CD4-positive, alpha-beta T cell treated with Interleukin-17A for 4 hours (primary cell): ENCODE measurements at regions not wholly inside any gene's neighbourhood (a gene's known extent, or its start where the extent isn't known, plus 50 kb on each side); places are given as distances from the start of the nearest gene placed in this dataset.
"Not testable (repeated sequence)": the region's sequence is repeated elsewhere in the genome, so short reads cannot be mapped to it uniquely, and the experiment has no call there.

Source experiments
- DNase-seq: peaks from one replicate; pipeline ENCODE4 v3.0.0-alpha.2; 2020; ENCODE audit warnings: mixed read lengths

DNA sequence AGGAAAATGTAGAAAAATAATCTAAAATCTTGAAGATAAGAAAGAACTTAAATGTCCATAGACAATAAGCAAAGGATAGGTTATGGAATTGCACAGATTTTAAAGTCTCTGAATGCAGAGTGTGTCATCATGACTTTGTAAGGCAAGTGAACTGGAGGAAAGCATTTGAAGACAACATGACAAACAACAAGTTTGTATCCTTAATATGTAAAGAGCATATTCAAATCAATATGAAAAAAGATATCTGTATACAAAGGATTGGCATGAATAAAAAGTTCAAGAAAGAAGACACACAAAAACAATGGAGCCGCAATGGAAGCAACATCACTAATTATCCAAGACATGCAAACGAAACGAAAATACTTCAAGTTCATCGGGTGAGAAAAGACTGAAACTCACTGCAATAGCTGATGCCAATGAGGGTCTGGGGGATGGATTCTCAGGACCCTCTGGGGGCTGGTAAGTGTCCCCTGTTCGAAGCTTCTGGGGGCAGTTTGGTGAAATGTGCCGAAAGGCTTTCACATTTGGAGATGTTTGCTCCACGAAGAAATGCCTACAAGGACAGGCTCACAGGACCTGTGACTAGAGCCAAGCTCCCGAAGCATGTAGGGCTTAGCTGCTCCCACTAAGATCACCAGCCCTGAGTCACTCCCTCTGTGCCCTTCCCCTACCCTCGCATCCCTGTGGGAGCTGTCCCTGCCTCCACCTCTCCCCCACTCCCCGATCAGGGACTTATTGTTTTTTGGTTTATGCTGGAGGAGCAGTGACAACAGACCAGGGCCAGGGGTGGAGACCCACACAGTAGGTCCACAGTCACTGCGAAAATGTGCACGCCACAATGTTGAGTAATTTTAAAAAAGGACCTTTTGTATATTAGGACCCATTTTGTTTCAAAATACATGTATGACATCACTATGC is 345.7 kb upstream of the SFSWAP start:
- no peak for DNase-seq

DNA sequence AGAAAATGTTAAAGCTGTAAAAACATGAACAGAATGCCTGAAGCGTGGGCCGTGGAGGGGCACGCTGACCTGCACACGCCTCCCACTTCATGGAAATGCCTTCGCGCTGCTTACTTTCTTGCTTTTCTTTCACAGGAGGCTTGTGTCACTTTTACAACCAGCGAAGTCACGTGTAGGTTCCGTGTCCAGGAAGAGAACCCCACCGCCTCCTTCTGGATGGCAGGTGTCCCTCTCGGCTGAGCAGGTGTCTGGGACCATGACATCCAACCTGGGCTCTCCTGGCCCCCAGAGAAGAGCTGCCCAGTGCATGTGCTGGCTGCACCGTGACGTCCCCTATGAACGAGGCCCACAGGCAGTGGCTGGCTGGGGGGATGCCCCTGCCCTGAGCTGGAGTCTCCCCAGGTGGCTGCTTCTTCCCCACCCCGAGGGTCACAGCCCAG is 345.0 kb upstream of the SFSWAP start:
- no peak for DNase-seq

DNA sequence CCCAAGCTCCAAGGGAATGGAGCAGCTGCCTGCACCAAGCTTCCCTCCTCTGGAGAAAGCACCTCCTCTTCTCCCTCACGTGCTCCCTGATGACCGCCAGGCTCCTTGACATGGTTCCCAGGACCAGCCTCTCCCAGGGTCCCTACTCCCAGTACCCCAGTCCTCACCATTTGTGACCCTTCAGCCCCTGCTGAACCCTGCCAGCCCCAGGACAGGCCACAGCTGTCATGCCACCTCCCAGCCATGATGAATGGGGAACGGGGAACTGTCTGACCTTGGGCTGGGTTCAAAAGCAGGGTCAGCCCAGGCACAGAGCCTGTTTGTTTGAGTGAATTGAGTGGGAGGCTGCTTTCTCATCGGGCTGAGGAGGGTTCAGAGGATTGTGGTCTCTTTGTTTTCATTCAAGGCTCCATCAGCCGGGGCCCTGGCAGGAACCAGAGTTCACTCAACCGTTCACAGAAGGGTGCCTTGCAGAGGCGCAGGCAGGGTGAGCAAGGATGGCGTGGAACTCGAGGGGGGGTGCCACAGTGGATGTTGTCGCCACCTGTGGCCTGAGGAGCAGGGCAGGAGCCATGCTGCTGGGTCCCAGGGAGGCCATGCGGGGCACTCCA is 344.5 kb upstream of the SFSWAP start:
- DNase-seq: no peak

DNA sequence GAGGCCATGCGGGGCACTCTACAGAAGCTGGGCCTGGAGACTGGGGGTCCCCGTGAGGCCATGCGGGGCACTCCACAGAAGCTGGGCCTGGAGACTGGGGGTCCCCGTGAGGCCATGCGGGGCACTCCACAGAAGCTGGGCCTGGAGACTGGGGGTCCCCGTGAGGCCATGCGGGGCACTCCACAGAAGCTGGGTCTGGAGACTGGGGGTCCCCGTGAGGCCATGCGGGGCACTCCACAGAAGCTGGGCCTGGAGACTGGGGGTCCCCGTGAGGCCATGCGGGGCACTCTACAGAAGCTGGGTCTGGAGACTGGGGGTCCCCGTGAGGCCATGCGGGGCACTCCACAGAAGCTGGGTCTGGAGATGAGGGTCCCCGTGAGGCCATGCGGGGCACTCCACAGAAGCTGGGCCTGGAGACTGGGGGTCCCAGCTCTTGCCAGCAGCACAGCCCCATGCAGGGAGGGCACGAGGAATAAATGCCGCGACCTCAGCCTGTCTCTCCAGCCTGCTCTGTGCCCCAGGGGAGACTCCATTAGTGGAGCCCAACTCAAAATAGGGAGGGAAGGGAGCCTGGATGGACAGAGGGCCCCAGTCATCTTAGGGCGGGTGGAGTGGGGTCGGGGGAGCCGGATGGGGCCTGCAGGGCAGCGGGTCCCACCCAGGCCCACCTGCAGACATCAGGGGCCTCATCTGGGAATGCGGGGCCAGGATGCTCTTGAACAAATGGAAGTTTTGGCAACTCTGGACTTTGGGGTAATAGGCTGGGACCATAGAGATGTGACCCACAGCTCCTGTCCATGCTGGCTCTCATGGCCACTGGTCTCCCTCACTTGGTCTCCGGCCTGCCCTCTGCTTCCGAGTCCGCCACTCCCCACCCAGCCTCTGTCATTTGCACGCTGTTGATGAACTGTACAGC is 343.6 kb upstream of the SFSWAP start:
- DNase-seq: not testable (repeated sequence)

DNA sequence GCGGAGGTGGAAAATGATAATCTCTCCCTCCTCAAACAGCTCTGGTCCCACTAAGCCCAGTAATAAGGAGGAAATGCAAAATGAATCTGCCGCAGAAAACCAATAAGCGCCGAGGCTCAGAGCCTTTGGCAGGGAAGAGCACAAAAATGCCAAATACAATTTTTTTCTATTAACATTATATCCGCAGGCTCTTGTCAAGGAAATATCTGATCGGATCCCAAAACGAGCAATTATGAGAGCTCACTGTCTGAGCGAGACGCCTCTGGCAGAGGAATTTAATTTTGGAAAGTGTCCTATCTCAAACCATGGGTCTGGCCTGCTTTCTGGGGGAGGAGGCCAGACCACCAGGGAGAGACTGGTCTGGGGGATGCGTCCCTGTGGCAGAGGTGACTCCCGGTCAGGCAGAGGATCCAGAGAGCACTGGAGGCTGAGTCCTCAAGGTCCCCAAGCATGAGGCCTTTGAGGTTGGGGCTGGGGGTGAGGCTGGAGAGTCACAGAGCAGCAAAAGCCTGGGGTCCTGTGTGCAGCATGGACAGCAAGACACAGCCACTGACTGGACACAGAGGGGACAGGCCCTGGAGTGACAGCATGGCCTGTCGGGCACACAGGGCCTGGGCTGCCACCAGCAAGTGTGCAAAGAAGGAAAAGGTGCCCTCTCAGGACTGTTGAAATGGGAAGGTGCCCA is 342.8 kb upstream of the SFSWAP start:
- no peak for DNase-seq

DNA sequence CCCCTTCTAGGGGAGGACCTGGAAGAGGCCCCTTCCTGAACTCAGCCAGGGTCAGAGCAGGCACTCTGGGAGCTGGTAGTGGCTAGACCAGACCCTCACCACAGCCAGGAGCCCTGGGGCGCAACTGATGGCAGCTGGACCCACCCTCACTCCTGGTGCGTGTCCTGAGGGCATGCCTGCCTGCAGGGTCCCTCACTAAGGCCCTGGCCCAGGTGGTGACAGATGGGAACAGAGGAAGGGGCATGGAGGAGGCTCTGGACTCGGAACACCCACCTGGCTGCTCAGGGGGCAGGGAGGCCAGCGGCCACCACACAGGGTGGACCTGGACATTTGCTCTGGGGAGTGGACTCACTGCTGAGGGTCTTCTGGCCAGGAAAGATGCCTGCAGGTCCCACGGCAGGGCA is 342.2 kb upstream of the SFSWAP start:
- DNase-seq: no peak

DNA sequence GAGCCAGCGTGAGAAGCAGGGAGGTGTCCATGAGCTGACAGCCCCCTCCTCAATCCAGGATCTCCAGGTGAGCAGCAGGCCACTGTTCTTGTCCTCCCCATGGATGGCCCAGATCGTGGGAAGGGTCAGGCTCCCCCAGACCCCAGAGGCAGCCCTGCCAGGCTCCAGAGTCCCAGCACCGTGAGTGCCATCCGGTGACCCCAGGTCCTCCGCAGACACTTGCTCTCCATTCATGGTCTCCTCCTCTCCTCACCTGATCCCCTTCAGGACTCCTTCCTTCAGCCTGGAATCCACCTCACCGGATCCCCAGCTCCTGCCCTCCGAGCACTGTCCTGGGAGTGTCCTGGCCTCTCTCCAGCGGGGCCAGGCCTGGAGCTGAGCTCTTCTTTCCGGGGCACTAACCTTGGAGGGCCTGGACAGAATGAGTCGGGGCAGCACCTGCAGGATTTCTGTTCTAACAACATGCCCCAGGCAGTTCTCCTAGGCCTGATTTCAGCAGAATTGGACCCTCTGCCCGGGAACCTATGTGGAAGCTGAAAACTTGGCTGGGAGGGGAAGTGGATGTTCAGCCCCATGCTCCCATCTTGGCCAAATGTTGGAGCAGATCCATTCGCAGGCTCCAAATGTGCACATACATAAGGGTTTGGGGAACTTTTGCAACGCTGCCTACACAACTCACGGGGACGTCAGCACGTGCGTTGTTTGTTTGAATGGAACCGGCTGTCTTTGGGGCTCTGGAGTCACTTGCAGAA is 341.6 kb upstream of the SFSWAP start:
- no peak for DNase-seq

DNA sequence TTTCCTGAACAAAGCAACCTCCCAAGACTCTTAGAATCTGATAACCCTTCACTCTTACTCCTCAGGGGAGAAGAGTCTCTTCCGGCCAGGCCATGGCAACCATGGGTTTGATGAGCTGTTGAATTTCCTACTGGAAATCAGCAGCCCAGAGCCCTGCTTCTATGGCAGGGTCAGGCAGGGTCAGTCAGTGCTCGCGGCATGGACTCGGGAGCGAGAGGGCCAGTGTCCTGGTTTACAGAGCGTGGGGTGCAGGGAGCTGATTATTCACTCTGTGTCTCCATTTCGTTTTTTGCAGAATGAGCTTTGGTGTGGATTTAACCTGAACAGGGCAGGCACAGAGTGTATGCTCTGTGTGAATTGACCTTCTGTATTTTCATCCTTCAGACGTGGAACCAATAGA is 340.6 kb upstream of the SFSWAP start:
- no peak for DNase-seq

DNA sequence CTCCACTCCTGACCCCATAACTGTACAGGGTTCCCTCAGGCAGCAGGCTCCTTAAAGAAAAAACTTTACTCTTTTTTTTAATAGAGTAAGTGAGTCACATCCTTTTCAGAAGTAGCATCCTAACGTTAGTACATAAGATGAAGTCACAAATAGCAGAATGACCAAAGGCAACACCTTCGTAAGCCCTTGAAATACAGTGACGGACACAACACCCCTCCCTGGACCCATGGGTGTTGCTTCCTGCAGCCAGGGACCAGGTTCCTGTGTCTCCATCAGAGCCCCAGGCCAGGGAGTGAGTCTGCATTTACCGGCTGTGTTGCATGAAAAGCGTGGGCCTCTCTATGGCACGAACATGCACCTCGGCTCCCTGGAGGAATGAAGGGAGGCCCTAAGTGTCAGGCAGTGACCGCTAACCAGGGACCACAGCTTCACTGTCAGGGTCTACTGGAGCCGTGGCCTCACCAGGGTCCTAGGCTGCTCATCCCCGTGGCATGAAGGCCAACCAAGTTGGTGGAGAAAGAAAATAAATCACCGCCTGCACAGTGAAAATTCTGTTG is 340.0 kb upstream of the SFSWAP start:
- no peak for DNase-seq

DNA sequence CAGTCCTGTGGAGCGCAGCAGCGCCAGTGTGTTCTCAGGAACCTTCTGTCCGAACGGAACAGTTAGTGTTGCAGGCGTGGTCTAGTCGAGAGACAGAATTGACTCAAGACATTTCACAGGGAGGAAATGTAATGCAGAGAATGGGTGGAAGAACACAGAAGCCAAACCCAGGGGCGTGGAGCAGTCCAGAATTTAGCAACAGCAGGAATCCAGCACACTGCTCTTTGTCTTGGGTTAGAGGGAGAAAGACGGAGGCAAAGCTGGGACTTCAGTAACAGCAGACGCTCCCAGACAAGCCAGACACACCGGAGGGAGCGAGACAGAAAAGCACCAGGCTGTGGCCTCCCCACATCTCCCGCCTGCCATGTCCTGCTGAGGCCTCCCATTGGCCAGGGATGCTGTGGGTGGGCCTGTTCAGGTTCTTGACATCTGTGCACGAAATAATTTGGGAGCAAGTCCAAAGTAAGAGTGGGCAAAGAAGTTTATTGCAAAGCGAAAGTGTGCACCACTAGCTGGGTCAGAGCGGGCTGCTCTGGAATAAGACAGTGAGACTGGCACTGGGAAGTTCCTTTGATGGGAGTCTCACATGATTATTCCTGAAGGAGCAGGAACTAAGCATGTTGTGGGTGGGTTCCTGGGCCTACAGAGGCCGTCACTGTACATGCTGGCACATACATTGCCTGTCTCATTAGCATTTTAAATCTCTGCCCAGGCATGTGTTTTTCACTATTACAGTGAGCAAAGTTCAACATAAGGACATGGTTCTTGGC is 339.3 kb upstream of the SFSWAP start:
- no peak for DNase-seq

DNA sequence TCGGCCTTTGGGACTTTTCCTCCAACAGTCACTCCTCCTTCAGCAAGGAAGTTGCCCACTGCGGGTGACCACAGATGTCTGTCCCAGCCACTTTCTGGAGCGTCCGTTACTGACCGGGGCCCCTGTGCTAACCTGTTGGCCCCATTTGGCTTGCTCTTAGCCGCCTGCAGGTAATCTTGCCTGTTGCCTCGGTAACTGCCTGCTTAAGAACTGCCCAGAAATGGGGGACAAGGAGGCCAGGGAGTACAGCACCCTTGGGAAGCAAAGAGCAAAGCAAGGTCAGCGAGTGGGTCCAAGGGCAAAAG is 338.8 kb upstream of the SFSWAP start:
- DNase-seq: no peak

DNA sequence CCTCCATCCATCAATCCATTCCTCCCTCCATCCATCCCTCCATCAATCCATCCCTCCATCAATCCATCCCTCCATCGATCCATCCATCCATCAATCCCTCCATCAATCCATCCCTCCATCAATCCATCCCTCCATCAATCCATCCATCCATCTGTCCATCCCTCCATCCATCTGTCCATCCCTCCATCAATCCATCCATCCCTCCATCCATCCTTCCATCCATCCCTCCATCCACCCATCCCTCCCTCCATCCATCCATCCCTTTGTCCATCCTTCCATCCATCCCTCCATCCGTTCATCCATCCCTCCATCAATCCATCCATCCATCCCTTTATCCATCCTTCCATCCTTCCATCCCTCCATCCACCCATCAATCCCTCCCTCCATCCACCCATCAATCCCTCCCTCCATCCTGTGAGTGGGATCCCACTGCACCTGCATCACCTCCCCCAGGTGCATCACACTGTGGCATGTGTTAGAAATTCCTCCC is 338.1 kb upstream of the SFSWAP start:
- DNase-seq: no peak

DNA sequence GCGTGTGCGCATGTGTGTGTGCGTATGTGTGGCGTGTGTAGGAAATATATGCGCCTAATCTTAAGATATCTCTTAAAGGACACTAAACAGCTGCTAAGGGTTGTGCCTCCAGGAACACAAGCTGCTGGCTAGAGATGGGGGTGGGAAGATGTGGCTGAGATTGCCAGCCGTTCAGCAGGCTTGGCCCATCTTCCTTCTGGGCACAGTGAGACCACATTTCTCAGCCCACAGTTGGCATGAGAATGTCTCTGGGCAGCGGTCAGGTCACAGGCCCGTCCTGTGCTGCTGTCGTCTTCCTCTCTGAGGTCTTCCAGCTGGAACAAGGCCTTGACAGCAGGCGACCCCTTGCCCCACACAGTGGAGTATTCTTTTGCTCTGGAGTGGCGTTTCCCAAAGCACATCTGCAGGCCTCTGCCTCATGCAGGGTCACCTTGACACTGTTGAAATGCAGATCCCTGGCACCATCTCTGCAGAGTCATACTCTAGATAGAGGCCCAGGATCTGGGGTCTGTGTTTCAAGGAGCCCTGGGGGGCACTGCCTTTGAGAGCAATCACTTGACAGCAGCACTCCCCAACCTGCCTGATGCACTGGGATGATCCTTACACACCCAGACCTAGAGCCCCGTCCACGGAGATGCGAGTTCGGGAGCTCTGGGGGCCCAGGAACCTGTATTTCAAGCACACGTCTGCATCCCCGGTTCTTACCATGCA is 335.5 kb upstream of the SFSWAP start:
- no peak for DNase-seq

DNA sequence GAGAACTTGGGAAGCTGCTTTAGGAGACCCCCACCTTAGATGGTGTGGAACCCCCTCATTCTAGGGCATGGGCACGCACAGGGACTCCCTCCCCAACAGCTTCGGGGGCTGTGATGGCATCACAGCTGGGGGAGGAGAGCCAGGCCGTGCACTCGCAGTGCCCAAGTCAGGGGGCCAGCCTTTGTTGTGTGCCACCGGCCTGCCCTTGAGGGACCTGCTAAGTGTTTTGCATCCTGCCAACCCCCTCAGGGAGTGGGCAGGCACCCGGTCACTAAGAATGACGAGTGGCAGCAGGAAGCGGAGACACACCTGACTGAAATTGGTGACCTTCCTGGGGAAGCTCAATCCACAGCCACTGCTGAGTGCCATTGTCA is 334.9 kb upstream of the SFSWAP start:
- no peak for DNase-seq

DNA sequence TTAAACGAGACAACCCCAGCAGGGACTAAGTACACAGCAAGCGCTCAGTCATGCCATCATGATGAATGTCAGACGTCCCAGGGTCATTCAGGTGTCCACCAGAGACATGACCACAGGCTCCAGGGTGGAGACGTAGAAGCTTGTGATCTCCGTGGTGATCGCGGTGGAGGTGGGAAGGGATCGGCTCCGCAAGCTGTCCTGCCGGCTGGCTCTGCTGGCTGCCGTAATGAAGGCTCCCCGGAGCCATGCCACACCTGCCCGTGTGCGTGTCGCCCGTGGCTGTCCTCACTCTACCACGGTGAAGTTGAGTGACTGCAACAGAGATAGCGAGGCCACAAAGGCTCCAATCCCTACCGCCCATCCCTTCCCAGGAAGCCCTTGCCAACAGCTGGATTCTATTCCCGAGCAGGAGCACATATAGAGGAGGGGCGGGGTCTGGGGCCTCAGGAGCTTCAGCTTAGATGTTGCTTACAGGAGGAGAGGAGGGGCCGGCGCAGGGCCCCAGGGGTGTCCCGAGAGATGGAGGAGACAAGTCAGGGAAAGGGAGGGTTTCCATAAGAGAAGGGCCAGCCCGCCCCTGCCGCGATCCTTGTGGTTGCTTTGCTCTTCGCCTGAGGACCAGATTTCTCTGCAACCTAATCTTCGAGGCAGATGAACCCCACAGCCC is 332.6 kb upstream of the SFSWAP start:
- DNase-seq: no peak

DNA sequence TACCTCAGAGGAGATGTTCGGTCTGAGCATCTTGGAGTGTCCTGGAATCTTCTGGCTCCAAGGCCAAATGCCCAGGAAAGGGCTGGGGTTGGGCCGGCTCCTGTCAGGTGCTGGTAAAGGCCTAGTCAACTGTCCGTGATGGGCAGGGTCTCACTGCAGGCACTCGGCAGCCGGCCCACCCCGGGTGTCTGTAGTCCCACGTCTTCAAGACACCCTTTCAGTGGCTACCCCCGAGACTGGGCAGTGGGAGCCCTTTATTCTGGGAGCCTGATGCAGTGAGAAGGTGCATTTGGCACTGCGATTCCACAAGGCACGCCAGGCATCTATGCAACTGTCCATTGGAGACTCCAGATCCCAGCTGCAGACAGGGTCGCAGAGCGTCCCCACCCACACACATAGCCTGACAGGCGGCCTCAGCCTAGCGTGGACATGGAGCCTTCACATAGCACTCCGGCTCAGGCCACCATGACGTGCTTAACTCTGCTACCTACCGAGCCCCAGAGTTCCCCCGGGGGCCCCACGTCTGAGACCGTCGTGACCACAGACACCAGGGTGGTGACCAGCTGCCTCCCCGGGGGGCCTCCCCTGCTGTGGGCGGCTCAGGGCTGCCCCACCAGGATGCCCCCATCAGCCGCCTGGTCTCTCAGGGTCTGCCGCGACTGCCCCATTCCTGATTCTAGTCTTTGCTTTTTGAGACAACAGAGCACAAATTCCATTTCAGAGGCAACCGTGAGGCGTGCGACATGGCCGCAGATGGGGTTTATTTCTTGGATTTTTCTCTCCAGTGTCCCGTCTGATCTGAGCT is 331.8 kb upstream of the SFSWAP start:
- no peak for DNase-seq

DNA sequence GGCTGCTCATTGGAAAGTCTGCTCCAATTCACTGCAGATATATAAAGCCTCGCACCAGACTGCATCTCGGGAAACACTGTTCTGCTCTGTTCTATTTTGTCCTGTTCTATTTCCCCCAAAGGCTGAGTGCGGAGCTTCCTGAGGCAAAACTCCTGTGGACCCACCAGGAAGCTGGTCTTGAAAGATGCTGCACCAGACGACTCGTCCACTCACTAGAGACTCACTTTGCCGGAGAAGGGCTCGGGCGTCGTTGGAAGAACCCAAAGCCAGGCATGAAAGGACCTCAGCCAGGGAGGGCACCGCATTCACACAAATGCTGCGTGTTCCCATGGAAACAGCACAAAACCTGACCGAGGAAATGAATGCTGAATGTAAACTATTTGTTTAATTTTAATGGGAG is 331.2 kb upstream of the SFSWAP start:
- no peak for DNase-seq

DNA sequence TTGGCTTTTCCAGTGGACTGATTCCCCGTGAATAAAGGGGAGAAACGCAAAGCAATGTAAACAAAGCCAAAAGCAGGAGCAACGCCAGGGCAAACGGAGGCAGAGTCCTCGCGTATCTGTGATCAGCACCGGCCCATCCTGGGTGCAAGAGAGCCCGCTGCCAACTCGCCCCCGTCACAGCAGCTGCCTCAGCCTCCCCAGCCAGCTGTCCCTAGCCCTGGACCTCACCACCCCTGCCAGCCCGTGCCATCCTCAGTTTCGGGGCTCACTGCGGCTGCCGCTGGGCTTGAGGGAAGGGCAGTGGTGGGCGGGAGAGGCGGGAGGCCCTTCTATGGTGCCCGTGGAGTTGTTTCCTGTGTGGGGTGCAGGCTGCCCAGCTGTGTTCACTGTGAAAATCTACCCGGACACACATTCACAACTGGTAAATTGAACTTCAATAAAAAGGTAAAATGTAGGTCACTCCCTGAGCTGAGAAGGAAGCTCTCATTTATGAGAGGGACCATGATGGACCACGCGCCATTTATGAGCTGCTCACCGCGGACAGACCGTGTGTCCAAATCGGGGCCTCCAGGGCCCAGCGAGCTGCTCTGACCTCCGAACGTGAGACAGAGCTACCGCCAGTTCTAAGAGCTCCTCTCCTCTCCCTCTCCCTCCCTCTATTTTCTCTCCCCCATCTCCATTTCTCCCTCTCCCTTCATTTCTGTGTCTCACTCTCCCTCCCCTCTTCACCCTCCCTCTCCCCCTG is 330.5 kb upstream of the SFSWAP start:
- no peak for DNase-seq
